Neural crest cell (in vitro differentiated cells): ENCODE measurements at regions not wholly inside any gene's neighbourhood (a gene's known extent, or its start where the extent isn't known, plus 50 kb on each side); places are given as distances from the start of the nearest gene placed in this dataset.

Experiments used
- DNase-seq: peaks from one replicate; pipeline ENCODE4 v3.0.0; 2021; ENCODE audit warnings: low read depth, mixed read lengths, low spot score
- H3K27ac Mint-ChIP-seq: one replicate; pipeline ENCODE4 v1.8.0; 2021; ENCODE audit warnings: mild to moderate bottlenecking, mixed read lengths; ENCODE audit not compliant: unreplicated experiment
- H3K27me3 Mint-ChIP-seq: 2 replicates; pipeline ENCODE4 v1.8.0; 2021; ENCODE audit warnings: low read depth, mild to moderate bottlenecking, mixed read lengths
- H3K36me3 Mint-ChIP-seq: 2 replicates; pipeline ENCODE4 v1.8.0; 2021; ENCODE audit warnings: low read depth, mild to moderate bottlenecking, mixed read lengths
- H3K4me1 Mint-ChIP-seq: 2 replicates; pipeline ENCODE4 v1.8.0; 2021; ENCODE audit warnings: mixed read lengths
- H3K4me3 Mint-ChIP-seq: one replicate; pipeline ENCODE4 v1.8.0; 2021; ENCODE audit warnings: mild to moderate bottlenecking, mixed read lengths
- H3K9me3 Mint-ChIP-seq: 2 replicates; pipeline ENCODE4 v1.8.0; 2021; ENCODE audit warnings: mixed read lengths
- CTCF ChIP-seq: fragments of 200-600 bp; sonication (generic); conservative IDR thresholded peaks from 2 replicates; pipeline ENCODE4 v1.5.0; 2021; ENCODE audit warnings: antibody characterized with exemption, mild to moderate bottlenecking

- DNase-seq = no peak
- no peaks in the 10 kb centered on the region for H3K27me3 Mint-ChIP-seq
- no peak overlapping the region for H3K27ac Mint-ChIP-seq
These were observed 102.8 kb upstream of the TMCC3 start for GRCh38 chr12:94753036-94753679.

GRCh38 chr12:94750864-94751263, 100.5 kb upstream of the TMCC3 start:
- no peaks in the 10 kb centered on the region for H3K36me3 Mint-ChIP-seq
- H3K4me3 Mint-ChIP-seq = no peak overlapping the region
- H3K4me1 Mint-ChIP-seq = peaks cover 3% of the 10 kb centered on the region
- TF ChIP-seq CTCF = no peak
- H3K27ac Mint-ChIP-seq = no peak overlapping the region
- no peak for DNase-seq
- H3K9me3 Mint-ChIP-seq = no peaks in the 10 kb centered on the region
- no peaks in the 10 kb centered on the region for H3K27me3 Mint-ChIP-seq

More at GRCh38 chr12:94753036-94753679, 102.8 kb upstream of the TMCC3 start:
- Mint-ChIP-seq H3K36me3 (no peaks in the 10 kb centered on the region), H3K4me1 (no peaks in the 10 kb centered on the region), H3K4me3 (no peak overlapping the region), H3K9me3 (no peaks in the 10 kb centered on the region)
- no peak for TF ChIP-seq CTCF

GRCh38 chr12:94749890-94750289, 99.5 kb upstream of the TMCC3 start:
- no peak for DNase-seq
- Mint-ChIP-seq H3K9me3 (no peaks in the 10 kb centered on the region), H3K36me3 (no peaks in the 10 kb centered on the region), H3K27ac (no peak overlapping the region), H3K4me1 (peaks cover 3% of the 10 kb centered on the region), H3K4me3 (no peak overlapping the region), H3K27me3 (no peaks in the 10 kb centered on the region)
- TF ChIP-seq CTCF = no peak

GRCh38 chr12:94749455-94749854, 99.1 kb upstream of the TMCC3 start:
- peaks cover 3% of the 10 kb centered on the region for H3K4me1 Mint-ChIP-seq
- H3K27ac Mint-ChIP-seq = no peak overlapping the region
- H3K36me3 Mint-ChIP-seq = no peaks in the 10 kb centered on the region
- no peaks in the 10 kb centered on the region for H3K9me3 Mint-ChIP-seq
- no peak for DNase-seq
- no peak for TF ChIP-seq CTCF
- H3K4me3 Mint-ChIP-seq = no peak overlapping the region
- no peaks in the 10 kb centered on the region for H3K27me3 Mint-ChIP-seq

GRCh38 chr12:94748726-94749421, 98.5 kb upstream of the TMCC3 start:
- Mint-ChIP-seq H3K27me3 (no peaks in the 10 kb centered on the region), H3K4me1 (peaks cover 3% of the 10 kb centered on the region), H3K4me3 (no peak overlapping the region), H3K27ac (no peak overlapping the region), H3K36me3 (no peaks in the 10 kb centered on the region), H3K9me3 (no peaks in the 10 kb centered on the region)
- TF ChIP-seq CTCF = no peak
- no peak for DNase-seq
